22Rv1 (cell line): ENCODE measurements at regions not wholly inside any gene's neighbourhood (a gene's known extent, or its start where the extent isn't known, plus 50 kb on each side); places are given as distances from the start of the nearest gene placed in this dataset.

ENCODE experiments used
- ZFX ChIP-seq: fragments of 450-650 bp; IDR thresholded peaks from 2 replicates; pipeline ENCODE4 v1.6.1; 2017; ENCODE audit warnings: antibody characterized with exemption, borderline replicate concordance
- TF ChIP-seq, protein P1 (sequence below): fragments of 450-650 bp; IDR thresholded peaks from 2 replicates; pipeline ENCODE4 v1.5.1; 2017; ENCODE audit warnings: mild to moderate bottlenecking

DNA sequence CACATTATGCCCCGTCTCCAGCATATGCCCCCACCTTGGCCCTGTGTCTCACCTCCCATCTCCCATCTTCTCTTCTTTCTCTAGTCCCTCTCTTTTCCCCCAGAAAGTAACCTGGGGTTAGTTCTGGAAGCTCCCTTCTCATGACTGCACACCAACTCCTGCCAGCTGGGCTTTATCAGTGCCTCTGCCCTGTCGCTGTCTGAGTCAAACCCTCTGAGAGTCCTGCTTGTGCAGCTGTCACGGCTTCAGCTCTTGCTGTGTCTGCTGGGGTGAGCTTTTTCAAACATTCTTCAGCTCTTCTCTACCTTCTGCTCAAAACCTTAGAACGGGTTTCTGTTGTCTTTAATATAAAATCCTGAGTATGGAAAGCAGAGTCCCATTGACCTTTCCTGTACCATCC lies 304.5 kb upstream of the B3GAT1 start:
- TF ChIP-seq, protein P1, sequence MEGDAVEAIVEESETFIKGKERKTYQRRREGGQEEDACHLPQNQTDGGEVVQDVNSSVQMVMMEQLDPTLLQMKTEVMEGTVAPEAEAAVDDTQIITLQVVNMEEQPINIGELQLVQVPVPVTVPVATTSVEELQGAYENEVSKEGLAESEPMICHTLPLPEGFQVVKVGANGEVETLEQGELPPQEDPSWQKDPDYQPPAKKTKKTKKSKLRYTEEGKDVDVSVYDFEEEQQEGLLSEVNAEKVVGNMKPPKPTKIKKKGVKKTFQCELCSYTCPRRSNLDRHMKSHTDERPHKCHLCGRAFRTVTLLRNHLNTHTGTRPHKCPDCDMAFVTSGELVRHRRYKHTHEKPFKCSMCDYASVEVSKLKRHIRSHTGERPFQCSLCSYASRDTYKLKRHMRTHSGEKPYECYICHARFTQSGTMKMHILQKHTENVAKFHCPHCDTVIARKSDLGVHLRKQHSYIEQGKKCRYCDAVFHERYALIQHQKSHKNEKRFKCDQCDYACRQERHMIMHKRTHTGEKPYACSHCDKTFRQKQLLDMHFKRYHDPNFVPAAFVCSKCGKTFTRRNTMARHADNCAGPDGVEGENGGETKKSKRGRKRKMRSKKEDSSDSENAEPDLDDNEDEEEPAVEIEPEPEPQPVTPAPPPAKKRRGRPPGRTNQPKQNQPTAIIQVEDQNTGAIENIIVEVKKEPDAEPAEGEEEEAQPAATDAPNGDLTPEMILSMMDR = no peak
- no peak for TF ChIP-seq ZFX
